ENCODE measurements at regions not wholly inside any gene's neighbourhood (a gene's known extent, or its start where the extent isn't known, plus 50 kb on each side); places are given as distances from the start of the nearest gene placed in this dataset.
"Not testable (repeated sequence)": the region's sequence is repeated elsewhere in the genome, so short reads cannot be mapped to it uniquely, and the experiment has no call there.

- peaks cover 9% of the 10 kb centered on the region for H3K36me3 Mint-ChIP-seq
- no peak overlapping the region for H3K27ac Mint-ChIP-seq
- no peak overlapping the region for H3K4me3 Mint-ChIP-seq
- peaks cover 15% of the 10 kb centered on the region for H3K9me3 Mint-ChIP-seq
- no peaks in the 10 kb centered on the region for H3K4me1 Mint-ChIP-seq (ENCODE audit: low read depth in 2 of 2)
- DNase-seq (ENCODE audit: low spot score) (no peak), ATAC-seq (no peak)
- H3K27me3 Mint-ChIP-seq = no peaks in the 10 kb centered on the region
These were observed 1219.7 kb downstream of the OLFM4 start for GRCh38 chr13:54248306-54248705.

- no peaks in the 10 kb centered on the region for H3K27me3 Mint-ChIP-seq
- no peak overlapping the region for H3K4me3 Mint-ChIP-seq
- no peak for DNase-seq (ENCODE audit: low spot score)
- no peaks in the 10 kb centered on the region for H3K4me1 Mint-ChIP-seq (ENCODE audit: low read depth in 2 of 2)
- peaks cover 4% of the 10 kb centered on the region for H3K36me3 Mint-ChIP-seq
- ATAC-seq = no peak
- H3K27ac Mint-ChIP-seq = no peak overlapping the region
- H3K9me3 Mint-ChIP-seq = peaks cover 19% of the 10 kb centered on the region
These were observed 1233.2 kb downstream of the OLFM4 start for GRCh38 chr13:54261856-54262255.

GRCh38 chr13:54263868-54264267 is 1235.3 kb downstream of the OLFM4 start:
- Mint-ChIP-seq H3K36me3 (peaks cover 6% of the 10 kb centered on the region), H3K4me1 (ENCODE audit: low read depth in 2 of 2) (no peaks in the 10 kb centered on the region)

GRCh38 chr13:54267253-54267668 is 1238.6 kb downstream of the OLFM4 start:
- not testable (repeated sequence) for ATAC-seq; H3K4me1 Mint-ChIP-seq (ENCODE audit: low read depth in 2 of 2); H3K4me3 Mint-ChIP-seq; DNase-seq (ENCODE audit: low spot score); H3K27ac Mint-ChIP-seq; H3K27me3 Mint-ChIP-seq
- H3K36me3 Mint-ChIP-seq = peaks cover 16% of the 10 kb centered on the region
- H3K9me3 Mint-ChIP-seq = peaks cover 38% of the 10 kb centered on the region

More at GRCh38 chr13:54263868-54264267, 1235.3 kb downstream of the OLFM4 start:
- H3K27me3 Mint-ChIP-seq = no peaks in the 10 kb centered on the region
- ATAC-seq = no peak
- H3K9me3 Mint-ChIP-seq = peaks cover 23% of the 10 kb centered on the region
- H3K27ac Mint-ChIP-seq = no peak overlapping the region
- H3K4me3 Mint-ChIP-seq = no peak overlapping the region
- no peak for DNase-seq (ENCODE audit: low spot score)

- H3K4me1 Mint-ChIP-seq (ENCODE audit: low read depth in 2 of 2); ATAC-seq; H3K4me3 Mint-ChIP-seq; H3K27me3 Mint-ChIP-seq; DNase-seq (ENCODE audit: low spot score); H3K27ac Mint-ChIP-seq: not testable (repeated sequence)
- H3K36me3 Mint-ChIP-seq = peaks cover 16% of the 10 kb centered on the region
- H3K9me3 Mint-ChIP-seq = peaks cover 35% of the 10 kb centered on the region
These were observed 1239.5 kb downstream of the OLFM4 start for GRCh38 chr13:54268013-54268695.

GRCh38 chr13:54287062-54287764 is 1258.6 kb downstream of the OLFM4 start:
- Mint-ChIP-seq H3K9me3 (peaks cover 37% of the 10 kb centered on the region), H3K27me3 (no peaks in the 10 kb centered on the region), H3K4me3 (no peak overlapping the region), H3K36me3 (peaks cover 20% of the 10 kb centered on the region), H3K4me1 (ENCODE audit: low read depth in 2 of 2) (no peaks in the 10 kb centered on the region), H3K27ac (no peak overlapping the region)
- no peak for ATAC-seq
- DNase-seq (ENCODE audit: low spot score) = no peak

- H3K36me3 Mint-ChIP-seq = peaks cover 6% of the 10 kb centered on the region
- H3K9me3 Mint-ChIP-seq = peaks cover 28% of the 10 kb centered on the region
- H3K4me3 Mint-ChIP-seq = no peak overlapping the region
- DNase-seq (ENCODE audit: low spot score) = no peak
- ATAC-seq = no peak
- H3K4me1 Mint-ChIP-seq (ENCODE audit: low read depth in 2 of 2) = no peaks in the 10 kb centered on the region
- no peak overlapping the region for H3K27ac Mint-ChIP-seq
- no peaks in the 10 kb centered on the region for H3K27me3 Mint-ChIP-seq
These were observed 1272.5 kb downstream of the OLFM4 start for GRCh38 chr13:54301085-54301484.

- Mint-ChIP-seq H3K4me1 (ENCODE audit: low read depth in 2 of 2) (no peaks in the 10 kb centered on the region), H3K27ac (no peak overlapping the region), H3K27me3 (no peaks in the 10 kb centered on the region), H3K4me3 (no peak overlapping the region), H3K9me3 (peaks cover 26% of the 10 kb centered on the region), H3K36me3 (peaks cover 6% of the 10 kb centered on the region)
- ATAC-seq = no peak
- no peak for DNase-seq (ENCODE audit: low spot score)
These were observed 1276.8 kb downstream of the OLFM4 start for GRCh38 chr13:54305377-54305776.

- H3K27me3 Mint-ChIP-seq = no peaks in the 10 kb centered on the region
- no peaks in the 10 kb centered on the region for H3K36me3 Mint-ChIP-seq
- no peak overlapping the region for H3K4me3 Mint-ChIP-seq
- H3K9me3 Mint-ChIP-seq = peaks cover 18% of the 10 kb centered on the region
- H3K4me1 Mint-ChIP-seq (ENCODE audit: low read depth in 2 of 2) = no peaks in the 10 kb centered on the region
- H3K27ac Mint-ChIP-seq = no peak overlapping the region
- DNase-seq (ENCODE audit: low spot score) = no peak
- ATAC-seq = no peak
These were observed 1284.3 kb downstream of the OLFM4 start for GRCh38 chr13:54312885-54313284.

GRCh38 chr13:54317722-54318121 is 1289.1 kb downstream of the OLFM4 start:
- no peak for DNase-seq (ENCODE audit: low spot score)
- peaks cover 6% of the 10 kb centered on the region for H3K36me3 Mint-ChIP-seq

GRCh38 chr13:54337540-54337939 is 1308.9 kb downstream of the OLFM4 start:
- peaks cover 13% of the 10 kb centered on the region for H3K9me3 Mint-ChIP-seq
- no peak for ATAC-seq
- no peak overlapping the region for H3K27ac Mint-ChIP-seq
- no peaks in the 10 kb centered on the region for H3K36me3 Mint-ChIP-seq
- H3K4me3 Mint-ChIP-seq = no peak overlapping the region
- no peak for DNase-seq (ENCODE audit: low spot score)
- H3K27me3 Mint-ChIP-seq = no peaks in the 10 kb centered on the region
- no peaks in the 10 kb centered on the region for H3K4me1 Mint-ChIP-seq (ENCODE audit: low read depth in 2 of 2)

More at GRCh38 chr13:54317722-54318121, 1289.1 kb downstream of the OLFM4 start:
- no peaks in the 10 kb centered on the region for H3K4me1 Mint-ChIP-seq (ENCODE audit: low read depth in 2 of 2)
- peaks cover 13% of the 10 kb centered on the region for H3K9me3 Mint-ChIP-seq
- H3K27me3 Mint-ChIP-seq = no peaks in the 10 kb centered on the region
- no peak overlapping the region for H3K4me3 Mint-ChIP-seq
- ATAC-seq = no peak
- H3K27ac Mint-ChIP-seq = no peak overlapping the region

GRCh38 chr13:54347531-54347930 is 1318.9 kb downstream of the OLFM4 start:
- H3K36me3 Mint-ChIP-seq = no peaks in the 10 kb centered on the region
- H3K4me1 Mint-ChIP-seq (ENCODE audit: low read depth in 2 of 2) = no peaks in the 10 kb centered on the region
- peaks cover 15% of the 10 kb centered on the region for H3K9me3 Mint-ChIP-seq
- DNase-seq (ENCODE audit: low spot score) = no peak
- H3K27ac Mint-ChIP-seq = no peak overlapping the region
- no peak overlapping the region for H3K4me3 Mint-ChIP-seq
- ATAC-seq = no peak
- H3K27me3 Mint-ChIP-seq = no peaks in the 10 kb centered on the region

- Mint-ChIP-seq H3K36me3 (no peaks in the 10 kb centered on the region), H3K27me3 (no peaks in the 10 kb centered on the region), H3K4me1 (ENCODE audit: low read depth in 2 of 2) (no peaks in the 10 kb centered on the region), H3K4me3 (no peak overlapping the region), H3K9me3 (peaks cover 6% of the 10 kb centered on the region), H3K27ac (no peak overlapping the region)
- DNase-seq (ENCODE audit: low spot score) (no peak), ATAC-seq (no peak)
These were observed 1327.6 kb downstream of the OLFM4 start for GRCh38 chr13:54356209-54356608.

GRCh38 chr13:54356849-54357248 is 1328.2 kb downstream of the OLFM4 start:
- DNase-seq (ENCODE audit: low spot score) (no peak), ATAC-seq (no peak)
- H3K9me3 Mint-ChIP-seq = peaks cover 6% of the 10 kb centered on the region
- H3K4me1 Mint-ChIP-seq (ENCODE audit: low read depth in 2 of 2) = no peaks in the 10 kb centered on the region
- no peak overlapping the region for H3K4me3 Mint-ChIP-seq
- no peaks in the 10 kb centered on the region for H3K27me3 Mint-ChIP-seq
- no peaks in the 10 kb centered on the region for H3K36me3 Mint-ChIP-seq
- no peak overlapping the region for H3K27ac Mint-ChIP-seq

All from natural killer cell treated with Interleukin-12 subunit alpha and Interleukin-12 subunit beta and Interleukin-15 and Interleukin-18, amount 100 ng/mL, for 72 hours (primary cell).